CD4-positive, alpha-beta T cell (primary cell): ENCODE measurements at regions not wholly inside any gene's neighbourhood (a gene's known extent, or its start where the extent isn't known, plus 50 kb on each side); places are given as distances from the start of the nearest gene placed in this dataset.

Experiments used
- ATAC-seq: fragments of 200-7000 bp; cut with Tn5 transposase; one replicate; pipeline ENCODE4 v1.10.0; 2022; ENCODE audit warnings: mild to moderate bottlenecking; ENCODE audit not compliant: poor library complexity
- CTCF ChIA-PET: fragments of 350-600 bp; sonication (Branson Sonifier 250); formaldehyde crosslinking; loops from one replicate; lab custom pipeline; 2021; ENCODE audit warnings: antibody characterized with exemption, inconsistent platforms; lab: Charles Lee
- POLR2A ChIA-PET: fragments of 350-600 bp; sonication (Branson Sonifier 250); formaldehyde crosslinking; loops from one replicate; lab custom pipeline; 2021; ENCODE audit warnings: antibody characterized with exemption, inconsistent platforms; lab: Charles Lee
- DNase-seq, 14 experiments: peaks; one replicate each; pipeline ENCODE4 v3.0.0-alpha.2; 2013 to 2020; ENCODE audit warnings: mixed read lengths in 2 of 14
- H3K27ac ChIP-seq, 2 donors: one replicate each; pipeline versions ENCODE4 v1.5.1 to v1.7.0; 2013; ENCODE audit warnings: low read length in 2 of 2, low read depth in 1 of 2, mild to moderate bottlenecking in 1 of 2
- H3K27me3 ChIP-seq, 2 experiments: 1 replicate in 1 of 2; 2 replicates in 1 of 2; pipeline versions ENCODE4 v1.6.1 to v1.7.0; 2013; ENCODE audit warnings: low read length in 2 of 2, control low read depth in 1 of 2, mild to moderate bottlenecking in 1 of 2, moderate library complexity in 1 of 2; ENCODE audit not compliant: insufficient read depth in 2 of 2, control insufficient read depth in 1 of 2
- H3K36me3 ChIP-seq: one replicate; pipeline ENCODE4 v1.6.1; 2013; ENCODE audit warnings: low read length, control low read depth; ENCODE audit not compliant: insufficient read depth
- H3K4me1 ChIP-seq: one replicate; pipeline ENCODE4 v1.6.1; 2013; ENCODE audit warnings: low read length, control low read depth; ENCODE audit not compliant: insufficient read depth
- H3K4me3 ChIP-seq: one replicate; pipeline ENCODE4 v1.5.1; 2013; ENCODE audit warnings: mild to moderate bottlenecking, low read length, moderate library complexity
- H3K9me3 ChIP-seq, 2 experiments: 1 replicate in 1 of 2; 2 replicates in 1 of 2; pipeline versions ENCODE4 v1.6.1 to v1.7.0; 2013; ENCODE audit warnings: low read length in 2 of 2, mild to moderate bottlenecking in 2 of 2, control low read depth in 1 of 2, moderate library complexity in 1 of 2; ENCODE audit not compliant: control insufficient read depth in 1 of 2, insufficient read depth in 1 of 2
- H3K27ac Mint-ChIP-seq: one replicate; pipeline ENCODE4 v1.8.0; 2020; ENCODE audit warnings: mixed read lengths
- H3K27me3 Mint-ChIP-seq: one replicate; pipeline ENCODE4 v1.8.0; 2021; ENCODE audit warnings: mixed read lengths
- H3K36me3 Mint-ChIP-seq: one replicate; pipeline ENCODE4 v1.8.0; 2021; ENCODE audit warnings: low read depth, mixed read lengths
- H3K4me1 Mint-ChIP-seq: one replicate; pipeline ENCODE4 v1.8.0; 2021; ENCODE audit warnings: low read depth, mixed read lengths
- H3K4me3 Mint-ChIP-seq: one replicate; pipeline ENCODE4 v1.8.0; 2020; ENCODE audit warnings: mild to moderate bottlenecking, mixed read lengths
- H3K9me3 Mint-ChIP-seq: one replicate; pipeline ENCODE4 v1.8.0; 2020; ENCODE audit warnings: mixed read lengths
- CTCF ChIP-seq: fragments of 200-600 bp; IDR thresholded peaks from one replicate; pipeline ENCODE4 v1.8.0; 2022; ENCODE audit warnings: antibody characterized with exemption, mild to moderate bottlenecking
- intact Hi-C, 2 experiments: fragments of 100-400 bp; cut with DNase I in 1 of 2; cut with micrococcal nuclease in 1 of 2; formaldehyde crosslinking; loops; one replicate each; pipeline versions ENCODE4 v1.15.1 to v1.9.0; 2023 to 2025; cut with DNase I, micrococcal nuclease

- no peak overlapping the region for H3K27ac ChIP-seq
- TF ChIP-seq CTCF: no peak
- H3K36me3 ChIP-seq: no peaks in the 10 kb centered on the region
- peaks cover 64% of the 10 kb centered on the region for H3K27me3 Mint-ChIP-seq
- no peak overlapping the region for H3K4me3 Mint-ChIP-seq
- no peaks in the 10 kb centered on the region for H3K4me1 Mint-ChIP-seq
- no peak overlapping the region for H3K4me3 ChIP-seq
- CTCF ChIA-PET: no interaction called here
- no peaks in the 10 kb centered on the region for H3K4me1 ChIP-seq
- peaks cover 4 to 7% of the 10 kb centered on the region in 2 experiments for H3K9me3 ChIP-seq
- DNase-seq (no peak), ATAC-seq (no peak)
- no peaks in the 10 kb centered on the region for H3K9me3 Mint-ChIP-seq
- no peak overlapping the region for H3K27ac Mint-ChIP-seq
- intact Hi-C loops: no loop called here
- H3K36me3 Mint-ChIP-seq: no peaks in the 10 kb centered on the region
- H3K27me3 ChIP-seq: peaks cover 0 to 16% of the 10 kb centered on the region in 2 experiments
- POLR2A ChIA-PET: no interaction called here
These were observed 102.9 kb downstream of the TSN start for GRCh38 chr2:121858369-121858768.

DNA sequence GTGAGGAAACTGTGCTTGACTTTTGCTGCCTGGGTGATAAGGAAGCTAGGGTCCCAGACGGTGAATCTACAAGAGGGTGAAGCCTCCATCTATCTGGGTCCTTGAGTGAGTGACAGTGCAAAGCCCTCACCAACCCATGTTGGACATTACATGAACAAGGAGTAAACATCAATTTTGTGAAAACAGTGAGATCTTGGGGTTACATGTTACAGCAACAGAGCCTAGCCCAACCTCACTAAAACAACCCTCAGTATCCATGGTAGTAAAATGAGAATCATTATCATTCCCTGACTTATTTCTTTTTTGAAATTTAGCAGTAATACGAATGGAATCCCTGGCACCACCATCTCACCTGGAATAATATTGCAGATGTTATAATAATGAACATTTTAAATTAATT lies 103.4 kb downstream of the TSN start:
- TF ChIP-seq CTCF: no peak
- Histone ChIP-seq H3K27me3 (peaks cover 0 to 16% of the 10 kb centered on the region in 2 experiments), H3K4me3 (no peak overlapping the region), H3K27ac (no peak overlapping the region), H3K4me1 (no peaks in the 10 kb centered on the region), H3K9me3 (peaks cover 4% of the 10 kb centered on the region in 2 experiments), H3K36me3 (no peaks in the 10 kb centered on the region)
- H3K4me3 Mint-ChIP-seq: no peak overlapping the region
- CTCF ChIA-PET: no interaction called here
- intact Hi-C loops: no loop called here
- no peak for ATAC-seq
- no peaks in the 10 kb centered on the region for H3K36me3 Mint-ChIP-seq
- no peak for DNase-seq
- H3K9me3 Mint-ChIP-seq: no peaks in the 10 kb centered on the region
- peaks cover 64% of the 10 kb centered on the region for H3K27me3 Mint-ChIP-seq
- H3K27ac Mint-ChIP-seq: no peak overlapping the region
- no peaks in the 10 kb centered on the region for H3K4me1 Mint-ChIP-seq
- POLR2A ChIA-PET: no interaction called here

- peaks cover 64% of the 10 kb centered on the region for H3K27me3 Mint-ChIP-seq
- CTCF ChIA-PET: no interaction called here
- no peaks in the 10 kb centered on the region for H3K4me1 Mint-ChIP-seq
These were observed 104.7 kb downstream of the TSN start for GRCh38 chr2:121860033-121860757.

More at GRCh38 chr2:121860033-121860757, 104.7 kb downstream of the TSN start:
- Mint-ChIP-seq H3K36me3 (no peaks in the 10 kb centered on the region), H3K9me3 (no peaks in the 10 kb centered on the region), H3K27ac (no peak overlapping the region), H3K4me3 (no peak overlapping the region)
- ATAC-seq (no peak), DNase-seq (no peak)
- H3K4me1 ChIP-seq: no peaks in the 10 kb centered on the region
- H3K36me3 ChIP-seq: no peaks in the 10 kb centered on the region
- intact Hi-C loops: no loop called here
- POLR2A ChIA-PET: no interaction called here
- H3K27me3 ChIP-seq: peaks cover 0 to 16% of the 10 kb centered on the region in 2 experiments
- no peak for TF ChIP-seq CTCF
- H3K4me3 ChIP-seq: no peak overlapping the region
- no peak overlapping the region for H3K27ac ChIP-seq
- H3K9me3 ChIP-seq: peaks cover 0 to 4% of the 10 kb centered on the region in 2 experiments
